ENCODE measurements at regions not wholly inside any gene's neighbourhood (a gene's known extent, or its start where the extent isn't known, plus 50 kb on each side); places are given as distances from the start of the nearest gene placed in this dataset.

- TF ChIP-seq POLR2AphosphoS5 (IDR thresholded peaks at IDR 0.05; ENCODE audit: low read depth) (no peak), REST (IDR thresholded peaks at IDR 0.05; ENCODE audit: insufficient replicate concordance, low read depth) (no peak), CTCF (IDR thresholded peaks at IDR 0.05; ENCODE audit: insufficient read depth, low read length) (no peak), GABPA (IDR thresholded peaks at IDR 0.05; ENCODE audit: low read depth) (no peak)
Observed at GRCh38 chr2:34785206-34785785, 1186.2 kb upstream of the FAM98A start.

Data from HL-60 (cell line).